ENCODE measurements at regions not wholly inside any gene's neighbourhood (a gene's known extent, or its start where the extent isn't known, plus 50 kb on each side); places are given as distances from the start of the nearest gene placed in this dataset.

- TF ChIP-seq, protein P1, sequence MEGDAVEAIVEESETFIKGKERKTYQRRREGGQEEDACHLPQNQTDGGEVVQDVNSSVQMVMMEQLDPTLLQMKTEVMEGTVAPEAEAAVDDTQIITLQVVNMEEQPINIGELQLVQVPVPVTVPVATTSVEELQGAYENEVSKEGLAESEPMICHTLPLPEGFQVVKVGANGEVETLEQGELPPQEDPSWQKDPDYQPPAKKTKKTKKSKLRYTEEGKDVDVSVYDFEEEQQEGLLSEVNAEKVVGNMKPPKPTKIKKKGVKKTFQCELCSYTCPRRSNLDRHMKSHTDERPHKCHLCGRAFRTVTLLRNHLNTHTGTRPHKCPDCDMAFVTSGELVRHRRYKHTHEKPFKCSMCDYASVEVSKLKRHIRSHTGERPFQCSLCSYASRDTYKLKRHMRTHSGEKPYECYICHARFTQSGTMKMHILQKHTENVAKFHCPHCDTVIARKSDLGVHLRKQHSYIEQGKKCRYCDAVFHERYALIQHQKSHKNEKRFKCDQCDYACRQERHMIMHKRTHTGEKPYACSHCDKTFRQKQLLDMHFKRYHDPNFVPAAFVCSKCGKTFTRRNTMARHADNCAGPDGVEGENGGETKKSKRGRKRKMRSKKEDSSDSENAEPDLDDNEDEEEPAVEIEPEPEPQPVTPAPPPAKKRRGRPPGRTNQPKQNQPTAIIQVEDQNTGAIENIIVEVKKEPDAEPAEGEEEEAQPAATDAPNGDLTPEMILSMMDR (IDR thresholded peaks at IDR 0.05) = no peak
- no peaks in the 10 kb centered on the region for H3K36me3 Mint-ChIP-seq (ENCODE audit: unreplicated experiment)
- no peaks in the 10 kb centered on the region for H3K4me1 Mint-ChIP-seq (ENCODE audit: unreplicated experiment)
- H3K27ac Mint-ChIP-seq (ENCODE audit: unreplicated experiment) = no peak overlapping the region
- H3K4me3 Mint-ChIP-seq (ENCODE audit: unreplicated experiment) = no peak overlapping the region
- H3K9me3 Mint-ChIP-seq (ENCODE audit: unreplicated experiment) = no peaks in the 10 kb centered on the region
- no peak for DNase-seq (ENCODE audit: extremely low spot score, unreplicated experiment)
- H3K27me3 Mint-ChIP-seq (ENCODE audit: unreplicated experiment) = no peaks in the 10 kb centered on the region
Measured at GRCh38 chr5:89003563-89004036, 120.6 kb upstream of the MEF2C start.

DNA sequence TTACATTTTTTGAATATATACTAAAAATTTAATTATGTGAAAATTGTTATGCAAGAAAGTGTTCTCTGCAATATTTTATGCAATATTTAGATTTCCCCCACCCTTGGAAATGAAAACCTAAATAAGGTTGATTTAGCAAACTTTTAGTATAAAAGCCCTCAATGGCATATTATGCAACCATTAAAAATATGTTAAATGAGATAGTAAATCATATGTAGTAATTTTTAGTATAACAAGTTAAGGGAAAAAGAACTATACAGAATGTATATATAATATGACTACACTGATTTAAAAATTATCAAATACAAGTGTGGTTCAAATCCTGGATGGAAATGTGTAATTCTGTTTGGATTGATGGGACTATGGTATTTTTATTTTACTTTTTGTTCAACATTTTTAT lies 116.9 kb upstream of the MEF2C start:
- Mint-ChIP-seq H3K36me3 (ENCODE audit: unreplicated experiment) (no peaks in the 10 kb centered on the region), H3K9me3 (ENCODE audit: unreplicated experiment) (no peaks in the 10 kb centered on the region)
- no peak for DNase-seq (ENCODE audit: extremely low spot score, unreplicated experiment)

DNA sequence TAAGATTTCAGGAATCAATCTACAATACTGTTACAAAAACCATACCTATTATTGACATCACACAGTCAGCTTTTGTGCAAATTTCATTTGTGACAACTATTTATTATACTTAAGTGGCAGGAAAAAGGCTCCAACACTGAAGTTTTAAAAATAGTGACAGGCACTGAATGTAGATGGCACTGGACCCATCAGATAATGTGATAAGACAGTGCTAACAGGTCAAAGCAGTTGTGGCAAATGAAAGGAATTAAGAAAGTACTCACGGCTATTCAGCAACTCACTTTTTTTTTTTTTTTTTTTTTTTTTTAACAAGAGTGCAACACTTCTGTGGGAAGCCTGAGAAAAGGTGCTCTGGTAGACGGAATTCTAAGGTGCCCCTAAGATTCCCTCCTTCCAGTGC lies 115.0 kb upstream of the MEF2C start:
- no peaks in the 10 kb centered on the region for H3K36me3 Mint-ChIP-seq (ENCODE audit: unreplicated experiment)
- no peak overlapping the region for H3K27ac Mint-ChIP-seq (ENCODE audit: unreplicated experiment)
- TF ChIP-seq, protein P1 (IDR thresholded peaks at IDR 0.05) = no peak
- no peak overlapping the region for H3K4me3 Mint-ChIP-seq (ENCODE audit: unreplicated experiment)
- H3K4me1 Mint-ChIP-seq (ENCODE audit: unreplicated experiment) = no peaks in the 10 kb centered on the region
- no peaks in the 10 kb centered on the region for H3K27me3 Mint-ChIP-seq (ENCODE audit: unreplicated experiment)
- no peak for DNase-seq (ENCODE audit: extremely low spot score, unreplicated experiment)
- H3K9me3 Mint-ChIP-seq (ENCODE audit: unreplicated experiment) = peaks cover 5% of the 10 kb centered on the region

More for the DNA sequence above, 116.9 kb upstream of the MEF2C start:
- Mint-ChIP-seq H3K4me3 (ENCODE audit: unreplicated experiment) (no peak overlapping the region), H3K27me3 (ENCODE audit: unreplicated experiment) (no peaks in the 10 kb centered on the region), H3K27ac (ENCODE audit: unreplicated experiment) (no peak overlapping the region), H3K4me1 (ENCODE audit: unreplicated experiment) (no peaks in the 10 kb centered on the region)
- TF ChIP-seq, protein P1 (IDR thresholded peaks at IDR 0.05) = no peak

GRCh38 chr5:88984040-88984439 lies 101.1 kb upstream of the MEF2C start:
- Mint-ChIP-seq H3K4me1 (ENCODE audit: unreplicated experiment) (no peaks in the 10 kb centered on the region), H3K27me3 (ENCODE audit: unreplicated experiment) (peaks cover 2% of the 10 kb centered on the region), H3K36me3 (ENCODE audit: unreplicated experiment) (no peaks in the 10 kb centered on the region), H3K4me3 (ENCODE audit: unreplicated experiment) (no peak overlapping the region), H3K27ac (ENCODE audit: unreplicated experiment) (no peak overlapping the region), H3K9me3 (ENCODE audit: unreplicated experiment) (peaks cover 4% of the 10 kb centered on the region)
- TF ChIP-seq, protein P1 (IDR thresholded peaks at IDR 0.05) = no peak
- DNase-seq (ENCODE audit: extremely low spot score, unreplicated experiment) = no peak

GRCh38 chr5:88979726-88980125 lies 96.7 kb upstream of the MEF2C start:
- Mint-ChIP-seq H3K36me3 (ENCODE audit: unreplicated experiment) (no peaks in the 10 kb centered on the region), H3K27me3 (ENCODE audit: unreplicated experiment) (no peaks in the 10 kb centered on the region), H3K9me3 (ENCODE audit: unreplicated experiment) (no peaks in the 10 kb centered on the region), H3K4me1 (ENCODE audit: unreplicated experiment) (no peaks in the 10 kb centered on the region), H3K27ac (ENCODE audit: unreplicated experiment) (no peak overlapping the region), H3K4me3 (ENCODE audit: unreplicated experiment) (no peak overlapping the region)
- TF ChIP-seq, protein P1 (IDR thresholded peaks at IDR 0.05) = no peak
- DNase-seq (ENCODE audit: extremely low spot score, unreplicated experiment) = no peak
